HG02938 (cell line): ENCODE measurements at regions not wholly inside any gene's neighbourhood (a gene's known extent, or its start where the extent isn't known, plus 50 kb on each side); places are given as distances from the start of the nearest gene placed in this dataset.

Source experiments
- ATAC-seq: cut with Tn5 transposase; IDR thresholded peaks from one replicate; pipeline ENCODE4 v1.9.1; 2021; ENCODE audit warnings: mild to moderate bottlenecking, moderate library complexity; ENCODE audit not compliant: unreplicated experiment

- ATAC-seq = no peak
These were observed 89.5 kb downstream of the ZC3H11B start for GRCh38 chr1:219523411-219523810.

- ATAC-seq = no peak
These were observed 91.6 kb downstream of the ZC3H11B start for GRCh38 chr1:219521325-219521724.

GRCh38 chr1:219520241-219520640 lies 92.7 kb downstream of the ZC3H11B start:
- no peak for ATAC-seq

DNA sequence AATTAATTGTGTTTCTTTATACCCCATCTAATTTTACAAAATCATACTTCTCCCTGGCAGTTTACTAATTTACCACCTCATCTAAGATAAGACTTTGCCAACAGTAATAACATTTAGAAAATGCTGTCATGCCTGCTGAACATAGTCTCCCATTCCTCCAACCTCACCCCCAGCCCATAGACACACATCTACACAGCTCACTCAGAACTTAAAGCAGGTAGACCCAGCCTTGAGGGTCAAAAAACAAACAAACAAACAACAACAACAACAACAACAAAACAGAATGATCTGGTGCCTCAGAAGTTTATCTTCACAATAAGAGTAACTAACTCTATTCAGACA lies 94.0 kb downstream of the ZC3H11B start:
- ATAC-seq = no peak

GRCh38 chr1:219518168-219518906 lies 94.6 kb downstream of the ZC3H11B start:
- ATAC-seq = no peak

DNA sequence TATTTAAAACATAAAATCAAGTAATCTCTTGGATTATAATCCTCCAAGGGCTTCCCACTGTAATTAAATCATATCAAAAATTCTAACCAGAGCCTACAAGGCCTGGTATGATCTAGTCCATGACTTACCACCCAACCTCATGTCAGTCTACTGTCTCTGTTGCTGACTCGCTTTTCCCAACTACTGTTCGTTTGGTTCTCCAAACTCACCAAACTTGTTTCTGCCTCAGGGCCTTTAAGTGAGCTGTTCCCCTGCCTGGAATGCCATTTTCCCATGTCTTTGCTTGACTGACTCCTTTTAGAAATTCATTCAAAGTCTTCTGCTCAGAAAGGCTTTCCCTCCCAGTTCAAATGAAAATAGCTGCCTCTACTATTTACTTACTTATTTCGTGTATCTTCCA lies 95.9 kb downstream of the ZC3H11B start:
- ATAC-seq = no peak

- ATAC-seq = no peak
These were observed 98.2 kb downstream of the ZC3H11B start for GRCh38 chr1:219514728-219515127.

- ATAC-seq = no peak
These were observed 105.5 kb downstream of the ZC3H11B start for GRCh38 chr1:219507437-219507836.

DNA sequence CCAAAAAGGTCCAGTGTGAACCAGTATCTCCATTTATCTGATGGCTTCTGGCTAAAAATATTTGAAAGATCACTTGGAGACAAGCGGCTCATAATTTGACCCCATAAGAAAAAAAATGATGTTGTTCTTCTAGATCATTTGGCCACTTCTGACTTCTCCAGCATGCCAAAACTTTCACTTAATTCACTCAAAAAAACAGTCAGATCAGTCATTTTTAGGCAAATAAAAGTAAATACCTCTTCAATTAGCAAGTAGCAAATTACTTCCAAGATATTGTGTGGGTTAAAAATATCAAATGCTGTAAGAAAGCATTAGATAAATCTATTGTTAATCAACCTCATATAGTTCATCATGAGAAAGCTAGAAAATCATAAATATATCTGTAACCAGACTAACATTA lies 106.0 kb downstream of the ZC3H11B start:
- ATAC-seq = no peak

DNA sequence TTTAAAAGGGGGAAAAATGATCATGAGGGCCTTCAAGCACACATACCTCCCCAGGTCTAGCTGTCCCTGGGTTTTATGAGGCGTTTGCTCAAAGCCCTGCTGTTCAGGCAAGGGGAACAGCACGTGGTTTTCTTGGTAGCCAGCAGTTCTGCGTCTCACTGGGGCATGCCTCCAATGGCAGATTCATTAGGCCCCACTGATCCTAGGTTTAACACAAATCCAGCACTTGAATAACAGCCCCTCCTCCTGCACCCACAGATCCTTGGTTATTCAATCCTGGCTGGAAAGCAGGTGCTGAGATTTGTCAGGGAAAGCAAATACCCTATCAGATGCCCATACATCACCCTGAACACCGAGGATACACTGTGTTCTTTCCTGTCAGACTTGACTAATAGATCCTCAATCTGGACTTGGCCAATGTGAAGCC lies 106.4 kb downstream of the ZC3H11B start:
- ATAC-seq = no peak

DNA sequence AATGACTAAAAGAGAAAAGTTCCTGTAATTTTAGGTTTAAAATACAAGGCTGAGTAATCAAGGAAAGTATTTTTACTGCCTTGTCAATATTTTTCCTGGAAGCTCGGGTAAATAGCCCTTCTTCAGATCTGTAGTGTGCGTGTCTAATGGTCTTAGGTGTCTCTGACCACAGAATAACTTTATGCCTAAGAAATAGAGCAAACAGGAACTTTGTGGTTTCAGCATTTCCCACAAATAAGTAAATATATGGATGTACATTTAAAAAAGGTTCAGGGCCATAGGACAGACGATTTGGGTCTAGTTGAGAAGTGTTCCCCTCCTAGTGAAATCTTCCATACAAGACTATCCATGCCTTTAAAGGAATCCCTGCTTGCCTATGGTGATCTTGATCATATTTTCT lies 107.0 kb downstream of the ZC3H11B start:
- ATAC-seq = no peak

DNA sequence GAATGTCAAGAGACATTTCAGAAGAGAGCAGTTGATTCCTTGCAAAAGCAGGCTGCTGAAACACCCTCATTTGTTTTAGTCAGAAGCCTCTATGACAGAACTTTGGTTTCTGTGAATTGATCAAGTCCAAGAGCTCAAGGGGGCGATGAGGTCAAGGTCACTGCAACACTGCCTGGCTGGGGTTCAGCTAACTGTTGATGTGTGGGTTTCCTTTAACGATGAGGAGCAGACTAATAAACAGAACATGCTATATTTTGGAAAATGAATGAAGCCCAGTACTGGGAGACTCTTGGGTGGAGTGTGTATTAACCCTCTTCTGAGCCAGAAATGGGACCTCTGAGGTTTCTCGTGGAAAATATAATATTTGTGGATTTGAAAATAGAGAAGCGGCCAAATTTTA lies 109.3 kb downstream of the ZC3H11B start:
- ATAC-seq = no peak

- no peak for ATAC-seq
These were observed 112.5 kb downstream of the ZC3H11B start for GRCh38 chr1:219500327-219500897.

DNA sequence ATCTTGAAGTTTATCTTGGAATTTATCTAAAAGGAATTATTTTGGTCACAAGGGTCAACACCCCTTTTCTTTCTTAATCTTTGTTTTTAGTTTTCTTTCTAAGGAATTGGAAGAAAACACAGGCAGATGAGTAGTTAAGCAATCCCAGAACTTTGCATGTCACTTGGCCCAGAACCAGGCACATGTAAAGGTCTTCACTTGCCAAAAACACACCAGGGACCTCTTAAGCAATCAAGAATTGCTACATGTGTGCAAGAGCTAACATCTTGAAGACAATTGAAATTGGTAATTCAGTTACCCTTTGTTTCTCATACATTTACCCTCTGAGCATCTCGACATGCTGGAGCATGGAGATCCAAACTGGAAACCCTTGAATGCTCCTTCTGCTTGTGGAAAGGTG lies 114.2 kb downstream of the ZC3H11B start:
- ATAC-seq = no peak

- ATAC-seq = no peak
These were observed 117.0 kb downstream of the ZC3H11B start for GRCh38 chr1:219495737-219496408.

DNA sequence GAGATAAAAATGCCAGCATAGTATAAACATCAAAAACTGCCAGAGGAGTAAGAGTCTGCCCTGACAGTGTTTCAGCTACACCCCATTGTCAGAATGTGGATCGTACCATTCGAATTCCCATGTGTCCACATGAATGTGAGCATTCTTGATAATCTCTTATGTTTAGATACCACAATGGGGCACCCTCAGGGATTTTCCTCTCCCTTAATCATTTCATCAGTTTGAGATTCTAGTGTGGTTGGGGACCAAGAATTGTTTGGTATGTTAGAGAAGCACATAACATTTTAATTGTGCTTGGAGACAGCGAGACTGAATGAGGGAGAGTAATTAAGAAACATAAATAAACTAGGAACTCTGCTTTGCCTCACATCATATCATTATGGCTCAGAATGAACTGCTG lies 120.2 kb downstream of the ZC3H11B start:
- no peak for ATAC-seq

GRCh38 chr1:219490566-219490965 lies 122.3 kb downstream of the ZC3H11B start:
- ATAC-seq = no peak

- no peak for ATAC-seq
These were observed 123.3 kb downstream of the ZC3H11B start for GRCh38 chr1:219489636-219490035.

GRCh38 chr1:219488275-219488674 lies 124.6 kb downstream of the ZC3H11B start:
- no peak for ATAC-seq

GRCh38 chr1:219483530-219483929 lies 129.4 kb downstream of the ZC3H11B start:
- no peak for ATAC-seq

- no peak for ATAC-seq
These were observed 132.9 kb downstream of the ZC3H11B start for GRCh38 chr1:219480011-219480410.

- ATAC-seq = no peak
These were observed 134.1 kb downstream of the ZC3H11B start for GRCh38 chr1:219478811-219479210.
